GM12878 (cell line): ENCODE measurements at regions not wholly inside any gene's neighbourhood (a gene's known extent, or its start where the extent isn't known, plus 50 kb on each side); places are given as distances from the start of the nearest gene placed in this dataset.

ENCODE experiments used
- ATF3 ChIP-seq: IDR thresholded peaks from 2 replicates; pipeline ENCODE4 v1.6.1; 2011; ENCODE audit warnings: low read depth, mild to moderate bottlenecking, low read length, moderate library complexity, borderline replicate concordance; ENCODE audit errors: extremely low read depth
- CBX3 ChIP-seq: fragments of 200-600 bp; sonication (generic); IDR thresholded peaks from 2 replicates; pipeline ENCODE4 v1.6.1; 2016; ENCODE audit warnings: low read depth, borderline replicate concordance
- CHD1 ChIP-seq: IDR thresholded peaks from 2 replicates; pipeline ENCODE4 v1.6.1; 2012; ENCODE audit warnings: low read depth, low read length, improper control_type of control experiment
- IRF5 ChIP-seq: fragments of 450-650 bp; IDR thresholded peaks from 2 replicates; pipeline ENCODE4 v1.6.1; 2017; ENCODE audit warnings: borderline replicate concordance
- POLR2A ChIP-seq: IDR thresholded peaks from 2 replicates; pipeline ENCODE4 v1.6.1; 2011; ENCODE audit warnings: low read depth, mild to moderate bottlenecking, low read length
- POLR2AphosphoS2 ChIP-seq: IDR thresholded peaks from 2 replicates; pipeline ENCODE4 v1.6.1; 2011; ENCODE audit warnings: low read depth, mild to moderate bottlenecking, low read length, improper control_type of control experiment, moderate library complexity
- POLR2AphosphoS5 ChIP-seq: IDR thresholded peaks from 2 replicates; pipeline ENCODE4 v1.6.1; 2011; ENCODE audit warnings: mild to moderate bottlenecking, low read length, inconsistent platforms
- SMC3 ChIP-seq: IDR thresholded peaks from 2 replicates; pipeline ENCODE4 v1.6.1; 2011; ENCODE audit warnings: low read length, improper control_type of control experiment, borderline replicate concordance
- SREBF1 ChIP-seq: IDR thresholded peaks from 2 replicates; pipeline ENCODE4 v1.6.1; 2012; ENCODE audit warnings: mild to moderate bottlenecking, low read length
- ZBTB40 ChIP-seq: fragments of 450-650 bp; IDR thresholded peaks from 2 replicates; pipeline ENCODE4 v1.6.1; 2016; ENCODE audit warnings: mild to moderate bottlenecking, moderate library complexity, borderline replicate concordance
- ZNF592 ChIP-seq: fragments of 450-650 bp; IDR thresholded peaks from 2 replicates; pipeline ENCODE4 v1.6.1; 2017; ENCODE audit warnings: mild to moderate bottlenecking, moderate library complexity

- TF ChIP-seq ZNF592 (no peak), ZBTB40 (no peak), SMC3 (no peak), ATF3 (no peak), POLR2A (no peak), POLR2AphosphoS2 (no peak), CHD1 (no peak), CBX3 (no peak), IRF5 (no peak), POLR2AphosphoS5 (no peak), SREBF1 (no peak)
These were observed 346.5 kb downstream of the BCL11B start (continued) for GRCh38 chr14:98925354-98926040.
